ENCODE measurements at regions not wholly inside any gene's neighbourhood (a gene's known extent, or its start where the extent isn't known, plus 50 kb on each side); places are given as distances from the start of the nearest gene placed in this dataset.

DNA sequence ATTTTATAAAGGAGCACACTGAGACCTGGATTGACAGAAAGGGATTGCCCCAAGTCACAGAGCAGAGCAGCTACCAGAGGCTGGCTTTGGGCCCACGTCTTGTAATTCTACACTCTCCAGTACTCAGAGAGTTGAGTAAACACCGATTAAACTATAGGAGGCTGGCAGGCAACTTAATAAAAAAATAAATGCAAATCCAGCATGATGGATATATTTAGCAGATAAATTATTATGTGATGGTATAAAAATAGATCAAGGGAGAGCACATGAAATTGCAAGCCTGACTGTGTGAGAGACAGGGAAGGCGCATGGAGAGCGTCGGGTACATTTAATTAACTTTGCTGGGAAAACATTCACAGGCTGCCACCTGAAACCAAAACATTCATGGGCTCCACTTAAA is 87.7 kb upstream of the CCL2 start:
- no peak for DNase-seq

DNA sequence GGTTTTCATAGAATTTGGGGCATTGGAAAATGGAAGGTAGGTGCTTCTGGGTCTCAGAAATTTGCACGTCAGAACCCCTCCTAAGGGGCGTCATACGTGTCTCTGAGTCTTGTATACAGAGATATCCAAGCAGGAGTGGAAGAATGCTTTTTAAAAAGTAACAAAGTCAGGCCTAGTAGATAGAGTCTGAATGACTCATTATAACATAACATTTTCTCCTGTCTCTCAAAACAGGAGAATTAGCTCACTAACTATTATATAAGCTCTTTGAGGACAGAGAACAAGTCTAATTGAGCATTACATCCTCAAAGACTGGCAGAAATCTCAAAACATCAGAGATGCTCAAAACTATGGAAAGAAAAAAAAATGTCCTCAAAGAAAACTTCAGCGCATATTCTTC is 86.1 kb upstream of the CCL2 start:
- DNase-seq, result no peak

- no peak for DNase-seq
These were observed 85.6 kb upstream of the CCL2 start for GRCh38 chr17:34169496-34169895.

- DNase-seq, result peak in 14 of 51 donors; percentile 3 to 41 (median 14)
These were observed 83.8 kb upstream of the CCL2 start for GRCh38 chr17:34171245-34171818.

DNA sequence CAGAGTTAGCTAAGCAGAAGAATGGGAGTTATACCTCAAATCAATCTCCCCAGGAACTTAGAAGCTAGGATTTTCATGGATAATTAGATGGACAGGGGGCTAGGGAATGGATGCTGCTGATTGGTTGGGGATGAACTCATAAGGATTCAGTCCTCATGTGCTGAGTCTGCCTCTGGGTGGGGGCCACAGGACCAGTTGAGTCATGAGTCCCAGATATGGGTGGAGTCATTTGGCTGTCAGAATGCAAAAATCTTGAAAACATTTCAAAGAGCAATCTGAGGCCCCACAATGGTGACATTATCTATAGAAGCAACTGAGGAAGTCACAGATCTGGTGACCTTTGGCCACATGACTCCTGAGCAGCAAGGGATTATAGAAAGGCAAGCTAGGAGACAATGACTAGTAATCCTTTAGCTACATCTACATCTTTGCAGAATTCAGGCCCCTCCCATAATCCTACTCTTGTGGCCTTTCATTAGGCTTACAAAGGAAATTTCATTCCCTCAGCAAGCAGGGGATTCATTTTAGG is 82.6 kb upstream of the CCL2 start:
- no peak for DNase-seq

- no peak for DNase-seq
These were observed 81.8 kb upstream of the CCL2 start for GRCh38 chr17:34173241-34173640.

GRCh38 chr17:34174496-34174895 is 80.6 kb upstream of the CCL2 start:
- no peak for DNase-seq

- no peak for DNase-seq
These were observed 78.6 kb upstream of the CCL2 start for GRCh38 chr17:34176440-34176839.

DNA sequence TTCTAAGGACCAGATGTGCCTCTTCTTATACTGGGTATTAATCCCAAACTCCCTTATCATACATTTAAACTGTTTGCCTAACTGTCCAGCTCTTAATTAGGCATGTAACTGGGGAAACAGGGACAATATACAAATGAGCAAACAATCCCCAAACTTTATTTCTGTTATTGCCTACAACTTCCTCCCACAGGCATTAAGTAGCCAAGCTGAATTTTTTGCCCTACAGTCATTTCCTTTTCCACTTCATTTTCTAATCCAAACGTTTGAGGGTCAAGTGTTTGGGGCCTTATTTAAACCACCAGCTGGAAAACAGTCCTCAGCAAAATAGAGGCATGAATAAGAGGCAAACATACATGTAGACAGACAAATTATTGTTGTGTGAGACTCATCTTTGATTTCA is 77.4 kb upstream of the CCL2 start:
- DNase-seq, result no peak

DNA sequence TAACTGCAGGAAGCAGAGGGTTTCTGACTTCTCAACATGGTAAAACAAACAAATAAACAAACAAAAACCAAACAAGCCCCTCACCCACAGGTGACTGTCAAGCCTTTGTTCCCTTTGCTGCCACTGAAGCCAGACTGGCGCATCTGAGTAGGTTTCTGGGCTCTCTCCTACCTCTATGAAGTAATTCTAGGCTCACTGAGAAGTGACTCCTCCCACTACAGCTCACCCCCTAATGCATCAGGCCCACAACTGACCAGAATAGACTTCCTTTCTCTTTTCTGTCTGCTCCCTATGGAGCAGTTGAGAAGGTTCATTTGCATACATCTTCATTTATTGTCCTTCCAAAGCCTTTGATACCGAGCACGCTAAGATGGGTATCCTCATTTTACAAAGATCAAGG is 77.0 kb upstream of the CCL2 start:
- DNase-seq, result no peak

DNA sequence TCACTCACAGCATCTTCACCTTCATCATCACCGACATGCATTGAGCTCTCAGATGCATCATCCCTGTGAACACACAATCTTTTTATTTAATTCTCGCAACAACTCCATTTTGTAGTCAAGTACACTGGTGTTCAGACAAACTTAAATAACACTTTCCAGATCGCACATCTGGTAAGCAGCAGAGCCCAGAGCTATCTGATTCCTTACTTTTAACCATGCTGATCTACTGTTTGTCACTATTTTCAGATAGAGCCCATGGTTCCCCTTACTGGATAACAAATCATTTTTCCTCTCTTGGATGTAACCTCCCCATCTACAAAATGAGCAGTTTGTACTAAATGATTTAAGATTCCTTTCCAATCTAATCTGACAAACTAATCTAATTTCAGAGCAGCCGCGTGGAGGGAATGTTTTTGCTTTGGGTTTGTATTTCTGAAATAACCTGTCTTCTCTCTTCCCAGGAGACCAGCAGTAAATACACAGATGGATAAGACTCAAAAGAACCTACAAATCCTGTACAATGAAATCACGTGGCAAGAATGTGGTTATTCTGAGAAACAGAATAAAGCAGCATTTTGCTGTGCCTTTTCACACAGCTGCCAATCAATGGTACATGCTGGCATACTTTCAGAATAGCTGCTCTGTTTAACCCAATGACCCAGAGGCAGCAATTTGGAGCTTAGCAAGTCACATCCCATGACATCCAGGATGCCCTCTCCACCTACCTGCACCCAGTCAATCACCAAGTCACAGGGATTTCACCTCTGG is 72.9 kb upstream of the CCL2 start:
- no peak for DNase-seq

GRCh38 chr17:34195987-34196386 is 59.1 kb upstream of the CCL2 start:
- no peak for DNase-seq

DNA sequence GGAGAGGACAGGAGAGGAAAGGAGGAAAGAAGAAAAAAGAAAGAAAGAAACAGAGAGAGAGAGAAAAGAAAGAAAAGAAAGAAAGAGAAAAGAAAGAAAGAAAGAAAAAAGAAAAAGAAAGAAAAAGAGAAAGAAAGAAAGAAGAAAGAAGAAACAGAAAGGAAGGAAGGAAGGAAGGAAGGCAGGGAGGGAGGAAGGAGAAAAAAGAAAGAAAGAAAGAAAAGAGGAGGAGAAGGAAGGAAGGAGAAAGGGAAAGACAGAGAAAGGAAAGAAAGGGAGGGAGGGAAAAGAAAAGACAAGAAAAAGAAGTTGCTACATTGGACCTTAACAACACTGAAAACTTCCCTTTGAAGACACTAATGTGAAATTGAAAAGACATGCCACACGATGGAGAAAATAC is 56.6 kb upstream of the CCL2 start:
- DNase-seq, result no peak

DNA sequence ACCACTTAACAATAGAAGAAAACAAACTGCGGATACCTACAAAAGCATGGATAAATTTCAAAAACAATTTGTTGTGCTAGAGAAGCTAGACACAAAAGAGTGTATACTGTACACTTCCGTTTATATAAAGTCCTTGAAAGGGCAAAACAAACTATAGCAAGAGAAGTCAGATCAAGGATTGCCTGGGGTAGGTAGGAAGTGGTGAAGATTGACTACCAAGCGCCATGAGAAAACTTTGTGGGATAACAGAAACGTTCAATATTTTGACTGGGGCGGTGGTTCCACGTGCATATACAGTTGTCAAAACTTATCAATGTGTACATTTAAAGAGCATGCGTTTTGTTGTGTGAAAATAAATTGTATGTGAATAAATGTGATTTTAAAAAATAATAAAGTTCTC is 55.6 kb upstream of the CCL2 start:
- DNase-seq, result no peak

GRCh38 chr17:34199932-34200534 is 55.1 kb upstream of the CCL2 start:
- peak in 38 of 51 donors; percentile 4 to 65 (median 34) for DNase-seq

- no peak for DNase-seq
These were observed 53.9 kb upstream of the CCL2 start for GRCh38 chr17:34201225-34201624.

DNA sequence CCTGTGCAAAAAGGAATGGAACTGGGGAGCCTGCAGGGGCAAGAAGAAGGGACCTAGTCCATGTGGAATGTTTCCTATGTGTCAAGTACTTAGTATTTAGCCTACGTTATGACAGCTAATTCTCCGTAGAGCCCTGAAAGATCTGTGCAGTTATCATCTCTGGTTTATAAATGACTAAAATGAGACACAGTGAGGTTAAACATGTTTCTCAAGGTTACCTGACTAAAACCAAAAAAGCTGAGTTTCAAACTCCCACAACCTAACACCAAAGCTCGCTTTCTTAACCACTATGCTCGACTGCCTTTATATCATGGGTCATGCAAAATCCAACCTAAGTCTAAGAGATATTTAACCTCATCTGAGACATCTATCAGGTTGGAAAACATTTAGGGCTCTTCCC is 53.3 kb upstream of the CCL2 start:
- DNase-seq, result no peak

- no peak for DNase-seq
These were observed 52.0 kb upstream of the CCL2 start for GRCh38 chr17:34203018-34203638.

GRCh38 chr17:34204402-34204801 is 50.7 kb upstream of the CCL2 start:
- no peak for DNase-seq

All from hypothalamus (tissue), 51 donors.